Stimulated activated CD8-positive, alpha-beta memory T cell treated with anti-CD3 and anti-CD28 coated beads, Interleukin-15, amount 100 ng/mL, for 48 hours (primary cell): ENCODE measurements at regions not wholly inside any gene's neighbourhood (a gene's known extent, or its start where the extent isn't known, plus 50 kb on each side); places are given as distances from the start of the nearest gene placed in this dataset.

Experiments
- DNase-seq, 2 donors: peaks; one replicate each; pipeline ENCODE4 v3.0.0-alpha.2; 2020; ENCODE audit warnings: low read depth in 2 of 2

- DNase-seq, result peak in 1 of 2 donors; percentile 8
Measured at GRCh38 chr1:4087530-4088420, 187.7 kb upstream of the C1orf174 start.

DNA sequence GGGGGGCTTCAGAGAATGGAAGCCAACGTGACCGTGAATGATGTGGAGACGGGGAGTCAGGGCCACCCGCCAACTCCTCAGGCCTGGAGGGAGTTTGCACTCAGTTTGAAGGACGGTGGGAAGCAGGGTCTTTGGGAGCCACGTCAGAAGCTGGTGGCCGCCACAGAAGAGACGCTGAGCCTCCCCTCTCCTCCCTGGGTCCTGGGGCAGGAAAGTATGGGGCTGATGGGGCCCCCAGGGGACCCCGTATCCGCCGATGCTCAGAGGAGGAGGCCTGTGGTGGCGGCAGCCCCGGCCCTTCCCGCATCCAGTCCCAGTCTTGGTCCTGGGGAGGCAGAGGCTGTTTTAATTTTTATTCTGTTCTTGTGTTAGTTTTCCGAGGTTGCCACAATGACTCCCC lies 188.6 kb upstream of the C1orf174 start:
- no peak for DNase-seq

GRCh38 chr1:4089421-4090175 lies 189.5 kb upstream of the C1orf174 start:
- no peak for DNase-seq

- no peak for DNase-seq
Measured at GRCh38 chr1:4090556-4090955, 190.5 kb upstream of the C1orf174 start.

DNA sequence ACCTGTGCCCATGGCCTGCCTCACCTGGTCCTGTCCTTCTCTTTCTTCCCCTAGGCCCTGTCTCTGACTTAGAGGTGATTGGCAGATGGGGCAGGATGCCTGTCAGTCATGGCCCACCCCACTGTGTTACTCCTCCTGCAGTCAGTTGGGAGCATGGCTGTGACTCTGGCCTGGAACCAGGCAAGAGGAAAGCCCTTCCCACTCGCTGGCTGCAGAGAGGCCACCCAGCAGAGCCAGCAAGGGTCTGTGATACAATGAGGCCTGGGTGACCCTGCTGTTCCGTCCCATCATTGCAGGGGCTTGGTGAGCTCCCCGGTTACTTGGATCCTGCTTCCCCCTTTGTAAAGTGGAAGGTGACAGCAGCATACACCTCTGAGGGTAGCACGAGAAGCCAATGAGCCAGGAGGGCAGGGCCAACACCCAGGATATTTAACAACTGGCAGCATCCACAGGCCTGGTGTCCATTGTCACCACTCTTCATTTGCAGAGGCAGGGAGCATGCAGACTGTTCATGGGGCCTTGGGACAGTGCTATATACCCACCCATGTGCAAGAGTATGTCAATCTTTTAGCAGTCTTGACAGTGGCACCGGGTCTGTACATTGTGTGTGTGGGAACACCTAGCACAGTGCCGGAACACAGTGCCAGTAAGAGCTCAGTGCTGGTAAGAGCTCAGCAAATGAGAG lies 191.0 kb upstream of the C1orf174 start:
- no peak for DNase-seq

GRCh38 chr1:4091996-4092395 lies 191.9 kb upstream of the C1orf174 start:
- DNase-seq, result no peak

GRCh38 chr1:4093856-4094565 lies 193.9 kb upstream of the C1orf174 start:
- no peak for DNase-seq

- DNase-seq, result no peak
Measured at GRCh38 chr1:4095433-4095971, 195.4 kb upstream of the C1orf174 start.

DNA sequence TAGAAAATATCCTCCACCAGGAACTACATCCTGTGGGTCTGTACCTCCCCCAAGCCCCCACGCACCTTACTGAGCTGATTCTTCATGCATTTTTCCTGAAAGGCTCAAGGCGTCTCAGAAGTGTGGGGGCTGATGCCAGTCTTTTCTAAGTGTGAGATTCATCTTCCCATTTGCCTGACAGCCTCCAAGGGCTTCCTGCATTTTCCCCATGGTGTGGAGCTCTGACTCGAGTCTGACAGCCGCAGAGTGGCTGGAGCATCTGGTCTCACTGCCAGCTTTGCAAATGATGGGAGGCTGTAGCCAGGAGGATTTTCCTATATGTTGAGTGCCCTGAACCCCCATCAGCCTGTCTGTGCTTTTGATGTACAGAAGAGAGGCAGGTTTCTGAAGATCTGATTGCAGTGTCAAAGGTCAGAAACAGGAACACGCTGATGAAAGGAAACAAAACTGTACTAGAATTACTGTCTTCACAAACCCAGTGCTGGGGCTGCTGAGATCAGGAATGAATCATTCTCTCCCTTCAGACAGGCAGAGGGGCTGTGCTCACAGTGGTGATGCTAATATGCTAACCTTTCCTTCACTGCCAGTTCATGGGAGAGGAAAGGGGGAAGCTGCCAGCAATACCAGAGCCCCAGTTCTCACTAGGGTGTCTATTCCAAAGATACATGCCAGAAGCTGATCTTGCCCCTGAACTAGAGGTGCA lies 201.5 kb upstream of the C1orf174 start:
- DNase-seq, result no peak

- no peak for DNase-seq
Measured at GRCh38 chr1:4105300-4105880, 205.3 kb upstream of the C1orf174 start.

GRCh38 chr1:4106731-4107130 lies 206.7 kb upstream of the C1orf174 start:
- DNase-seq, result no peak

DNA sequence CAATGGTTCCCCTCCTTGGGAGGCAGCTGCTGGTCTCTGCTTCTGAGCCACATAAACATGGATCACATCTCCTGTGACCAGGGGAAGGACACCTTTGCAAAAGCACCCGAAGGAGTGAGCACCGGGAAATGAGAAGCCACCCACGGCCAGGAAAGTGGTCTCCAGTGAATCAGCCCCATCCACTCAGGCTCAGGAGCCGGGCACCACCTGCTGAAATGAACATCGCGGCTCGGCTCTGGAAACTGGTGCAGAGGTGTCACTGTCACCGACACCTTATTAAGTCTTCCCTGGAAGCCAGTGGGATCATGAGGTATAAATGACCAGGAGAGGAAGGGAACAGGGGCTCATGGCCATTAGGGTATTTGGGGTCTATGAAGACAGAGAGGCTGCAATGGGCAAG lies 207.2 kb upstream of the C1orf174 start:
- DNase-seq, result no peak

- no peak for DNase-seq
Measured at GRCh38 chr1:4108331-4108730, 208.3 kb upstream of the C1orf174 start.

- no peak for DNase-seq
Measured at GRCh38 chr1:4108758-4109627, 208.9 kb upstream of the C1orf174 start.

DNA sequence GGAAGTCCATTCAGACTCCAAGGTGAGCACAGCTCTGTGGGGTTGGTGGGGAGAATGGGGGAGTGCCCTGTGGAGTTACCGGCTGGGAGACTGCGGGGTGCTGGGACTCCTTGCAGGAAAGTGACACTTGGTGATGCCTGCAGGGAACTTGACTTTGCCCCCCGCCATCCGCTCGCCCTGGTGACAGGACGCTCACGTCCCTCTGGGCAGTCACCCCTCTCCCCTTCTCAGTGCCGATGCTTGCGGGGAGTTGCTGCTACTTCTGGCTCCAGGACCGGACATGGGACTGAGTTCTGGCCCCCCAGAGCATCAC lies 209.5 kb upstream of the C1orf174 start:
- DNase-seq, result no peak

- DNase-seq, result no peak
Measured at GRCh38 chr1:4110888-4111287, 210.8 kb upstream of the C1orf174 start.

GRCh38 chr1:4113897-4114296 lies 213.8 kb upstream of the C1orf174 start:
- no peak for DNase-seq

- no peak for DNase-seq
Measured at GRCh38 chr1:4115191-4115900, 215.3 kb upstream of the C1orf174 start.

DNA sequence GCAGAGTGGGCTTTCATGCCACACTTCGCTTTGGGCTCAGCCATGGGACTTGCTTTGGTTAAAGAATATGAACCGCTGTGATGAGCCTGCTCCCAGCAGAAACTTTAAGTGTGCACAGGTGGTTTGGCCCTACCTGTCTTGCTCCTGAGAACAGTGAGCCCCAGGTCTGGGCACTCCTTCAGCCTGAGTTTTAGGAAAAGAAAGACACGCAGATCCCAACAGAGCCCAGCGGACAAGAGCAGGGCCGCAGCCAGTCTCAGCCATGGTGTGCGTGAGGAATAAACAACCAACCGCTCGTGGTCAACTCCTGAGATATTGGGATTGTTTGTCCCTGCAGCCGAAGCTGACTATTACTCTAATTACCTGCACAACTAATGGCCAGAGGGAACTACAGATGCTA lies 217.1 kb upstream of the C1orf174 start:
- DNase-seq, result no peak
